K562 (cell line): ENCODE measurements at regions not wholly inside any gene's neighbourhood (a gene's known extent, or its start where the extent isn't known, plus 50 kb on each side); places are given as distances from the start of the nearest gene placed in this dataset.

Experiments used
- ARID4B ChIP-seq: sonication (generic); formaldehyde crosslinking; IDR thresholded peaks from 2 replicates; pipeline ENCODE4 v1.8.0; 2022; ENCODE audit warnings: mild to moderate bottlenecking, missing genetic modification reagents
- ARNT ChIP-seq, 2 experiments: fragments of 450-650 bp; IDR thresholded peaks; 2 replicates each; pipeline ENCODE4 v1.6.1; 2016; ENCODE audit warnings: mild to moderate bottlenecking in 1 of 2
- CBX8 ChIP-seq: fragments of 200-600 bp; sonication (generic); IDR thresholded peaks from 2 replicates; pipeline ENCODE4 v1.6.1; 2012; ENCODE audit warnings: borderline replicate concordance, mixed run types, low read depth, mild to moderate bottlenecking, moderate library complexity, mixed read lengths, low read length, control low read depth, inconsistent platforms; ENCODE audit not compliant: poor library complexity, severe bottlenecking; ENCODE audit errors: extremely low read depth
- E4F1 ChIP-seq: fragments of 250-450 bp; sonication (Bioruptor Pico); IDR thresholded peaks from 2 replicates; pipeline ENCODE4 v1.5.0; 2021; ENCODE audit warnings: mild to moderate bottlenecking, borderline replicate concordance
- HMG20B ChIP-seq: fragments of 250-450 bp; sonication (Bioruptor Pico); IDR thresholded peaks from 2 replicates; pipeline ENCODE4 v1.5.0; 2021; ENCODE audit warnings: mild to moderate bottlenecking
- SMAD1 ChIP-seq: fragments of 150-350 bp; IDR thresholded peaks from 2 replicates; pipeline ENCODE4 v1.6.1; 2014; ENCODE audit warnings: low read length, low read depth; ENCODE audit not compliant: partially characterized antibody

- TF ChIP-seq CBX8 (no peak), HMG20B (CRISPR knock-in tag) (no peak), ARNT (IDR thresholded peaks at IDR 0.05) (no peak), SMAD1 (no peak), ARID4B (CRISPR knock-in tag) (no peak), E4F1 (no peak)
Measured at GRCh38 chr1:79732950-79733349, 726.4 kb upstream of the ADGRL4 start.
